ENCODE measurements at regions not wholly inside any gene's neighbourhood (a gene's known extent, or its start where the extent isn't known, plus 50 kb on each side); places are given as distances from the start of the nearest gene placed in this dataset.
"Not testable (repeated sequence)": the region's sequence is repeated elsewhere in the genome, so short reads cannot be mapped to it uniquely, and the experiment has no call there.

DNA sequence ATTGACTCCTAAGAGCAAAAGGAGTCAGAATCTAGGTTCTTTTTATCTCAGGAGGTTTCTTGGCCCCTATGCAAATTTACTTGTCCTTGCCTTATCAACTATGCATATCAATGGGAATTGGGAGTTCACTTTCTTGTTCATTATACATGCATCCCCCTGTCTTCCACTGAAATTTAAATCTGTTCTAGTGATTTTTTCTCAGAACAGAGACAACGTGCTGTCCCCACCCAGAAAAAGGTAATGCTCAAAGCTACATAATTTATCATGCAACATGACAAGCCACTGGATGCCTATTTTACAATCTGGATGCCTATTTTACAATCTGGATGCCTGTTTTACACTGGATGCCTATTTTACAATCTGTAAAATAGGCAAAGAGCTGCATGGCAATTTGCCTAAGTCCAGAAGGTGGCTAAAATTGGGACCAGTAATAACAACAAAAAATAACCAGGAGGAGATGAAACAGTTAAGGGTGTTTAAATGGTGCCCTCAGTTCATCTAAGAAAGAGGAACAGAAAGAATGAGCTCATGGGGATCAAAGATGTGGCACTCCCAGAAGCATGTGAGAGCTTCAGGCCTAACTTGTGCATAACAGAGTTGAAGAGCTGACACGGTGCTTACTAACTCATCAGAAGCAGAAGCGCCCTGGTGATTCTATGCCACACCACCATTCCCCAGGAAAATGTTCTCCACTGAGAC is 537.8 kb upstream of the BOD1L1 start:
- 70 to 76% (median 71%) methylated on average over 3 of the region's 3 CpGs for WGBS, 3 donors
- no peak overlapping the region for H3K27ac ChIP-seq (ENCODE audit: low read depth, low read length)

GRCh38 chr4:14167876-14168510 is 540.5 kb upstream of the BOD1L1 start:
- H3K27ac ChIP-seq (ENCODE audit: low read depth, low read length) = no peak overlapping the region
- 88 to 90% (median 89%) methylated on average over 8 of the region's 8 CpGs for WGBS, 3 donors

DNA sequence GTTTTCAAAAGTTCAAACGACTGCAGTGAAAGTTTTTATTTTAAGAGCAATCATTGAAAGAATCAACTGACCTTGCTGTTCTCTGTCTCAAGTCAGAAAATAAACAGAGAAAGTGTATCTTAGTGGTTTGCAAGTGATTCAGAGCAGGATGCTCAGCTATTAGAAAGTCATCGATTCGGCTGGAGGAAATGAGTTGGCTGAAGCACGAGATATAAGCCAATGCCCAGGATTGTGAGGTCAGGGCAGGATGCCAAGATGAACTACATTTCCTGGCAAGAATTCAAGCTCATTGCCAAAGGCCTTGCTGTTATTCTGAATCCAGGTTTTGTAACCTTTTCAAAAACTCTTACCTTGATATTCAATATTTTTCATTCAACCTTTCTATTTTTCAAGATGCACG is 541.4 kb upstream of the BOD1L1 start:
- H3K27ac ChIP-seq (ENCODE audit: low read depth, low read length) = no peak overlapping the region
- 14 to 26% (median 23%) methylated on average over 5 of the region's 5 CpGs for WGBS, 3 donors

- no peak overlapping the region for H3K27ac ChIP-seq (ENCODE audit: low read depth, low read length)
- 44 to 62% (median 49%) methylated on average over 2 of the region's 2 CpGs for WGBS, 3 donors
Measured at GRCh38 chr4:14169460-14169859, 541.9 kb upstream of the BOD1L1 start.

DNA sequence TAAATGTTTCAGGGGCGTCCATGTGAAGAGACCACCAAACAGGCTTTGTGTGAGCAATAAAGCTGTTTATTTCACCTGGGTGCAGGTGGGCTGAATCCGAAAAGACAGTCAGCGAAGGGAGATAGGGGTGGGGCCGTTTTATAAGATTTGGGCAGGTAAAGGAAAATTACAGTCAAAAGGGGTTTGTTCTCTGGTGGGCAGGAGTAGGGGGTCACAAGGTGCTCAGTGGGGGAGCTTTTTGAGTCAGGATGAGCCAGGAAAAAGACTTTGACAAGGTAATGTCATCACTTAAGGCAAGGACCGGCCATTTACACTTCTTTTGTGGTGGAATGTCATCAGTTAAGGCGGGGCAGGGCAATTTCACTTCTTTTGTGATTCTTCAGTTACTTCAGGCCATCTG is 542.4 kb upstream of the BOD1L1 start:
- H3K27ac ChIP-seq (ENCODE audit: low read depth, low read length) = not testable (repeated sequence)
- WGBS, 3 donors = 70 to 84% (median 83%) methylated on average over 6 of the region's 6 CpGs

- no peak overlapping the region for H3K27ac ChIP-seq (ENCODE audit: low read depth, low read length)
- 84 to 90% (median 88%) methylated on average over 3 of the region's 3 CpGs for WGBS, 3 donors
Measured at GRCh38 chr4:14176613-14177012, 549.1 kb upstream of the BOD1L1 start.

GRCh38 chr4:14177987-14178386 is 550.5 kb upstream of the BOD1L1 start:
- WGBS, 3 donors = 90 to 91% (median 91%) methylated on average over 3 of the region's 3 CpGs
- no peak overlapping the region for H3K27ac ChIP-seq (ENCODE audit: low read depth, low read length)

DNA sequence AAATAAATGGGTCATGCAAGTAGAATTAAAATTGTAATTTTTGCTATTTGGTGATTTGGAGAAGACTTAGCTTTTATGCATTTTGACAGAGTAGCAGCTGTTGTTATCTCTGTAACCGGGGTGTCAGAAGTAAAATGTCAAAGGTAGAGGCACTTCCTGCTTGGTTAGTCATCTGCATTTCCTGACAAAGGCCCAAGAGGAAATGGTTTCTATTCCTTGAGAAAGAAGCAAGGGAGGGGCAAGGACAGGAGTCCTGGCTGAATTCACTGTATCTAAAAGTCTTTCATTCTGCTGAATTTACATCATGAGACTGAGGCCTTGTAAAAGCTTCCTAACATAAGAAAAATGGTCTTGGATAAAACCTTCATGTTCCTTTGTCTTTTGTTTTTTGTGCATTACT is 550.9 kb upstream of the BOD1L1 start:
- no peak overlapping the region for H3K27ac ChIP-seq (ENCODE audit: low read depth, low read length)
- WGBS, 3 donors = 7 to 48% (median 24%) methylated on average over 1 of the region's 1 CpG

DNA sequence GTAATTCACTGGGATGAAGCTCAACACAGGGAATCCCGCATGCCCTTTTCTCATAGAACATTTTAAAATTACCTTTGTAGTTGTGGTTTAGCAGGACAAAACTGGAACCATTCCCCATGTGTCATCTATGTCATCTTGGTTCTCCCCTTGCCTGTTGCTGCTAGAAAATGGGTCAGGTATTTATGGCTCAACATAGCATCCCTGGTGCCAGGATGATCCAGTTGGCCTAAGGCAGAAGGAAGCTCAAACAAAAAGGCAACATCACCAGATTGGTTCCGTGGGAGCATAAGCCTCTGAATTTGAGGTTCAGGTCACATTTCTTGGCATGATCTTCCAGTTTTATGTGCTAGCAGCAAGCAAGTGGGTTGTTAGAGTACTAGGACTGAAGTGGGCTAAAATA is 552.6 kb upstream of the BOD1L1 start:
- H3K27ac ChIP-seq (ENCODE audit: low read depth, low read length) = no peak overlapping the region
- 81 to 92% (median 81%) methylated on average over 2 of the region's 2 CpGs for WGBS, 3 donors

DNA sequence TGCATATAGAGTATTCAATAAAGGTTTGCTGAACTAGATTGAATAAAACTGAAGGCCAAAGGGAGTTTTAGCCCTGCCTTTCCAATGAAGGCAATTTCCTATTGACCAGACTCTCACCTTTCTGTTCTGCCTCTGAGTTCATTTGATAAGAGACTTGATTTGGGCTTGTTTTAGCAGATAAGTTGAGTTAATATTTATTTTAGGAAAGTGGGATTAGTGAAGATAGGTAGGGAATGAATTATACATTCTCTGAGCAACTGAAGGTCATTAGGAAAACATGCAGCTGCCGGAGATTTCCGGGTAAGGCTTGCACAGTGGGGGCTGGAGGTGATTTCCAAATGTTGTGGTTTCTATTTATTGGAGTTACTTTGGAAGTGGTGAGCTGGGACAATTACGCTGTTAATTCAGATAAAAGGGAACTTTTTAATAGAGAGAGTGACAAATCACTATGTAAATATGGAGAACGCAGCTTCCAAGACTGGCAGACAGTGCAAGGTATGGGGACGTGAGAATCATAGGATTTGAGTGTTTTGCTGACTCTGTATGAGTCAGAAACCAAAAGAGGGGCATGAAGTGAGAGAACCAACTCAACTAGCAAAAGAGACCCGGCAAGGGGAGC is 553.6 kb upstream of the BOD1L1 start:
- WGBS, 3 donors = 31 to 75% (median 67%) methylated on average over 6 of the region's 6 CpGs
- no peak overlapping the region for H3K27ac ChIP-seq (ENCODE audit: low read depth, low read length)

DNA sequence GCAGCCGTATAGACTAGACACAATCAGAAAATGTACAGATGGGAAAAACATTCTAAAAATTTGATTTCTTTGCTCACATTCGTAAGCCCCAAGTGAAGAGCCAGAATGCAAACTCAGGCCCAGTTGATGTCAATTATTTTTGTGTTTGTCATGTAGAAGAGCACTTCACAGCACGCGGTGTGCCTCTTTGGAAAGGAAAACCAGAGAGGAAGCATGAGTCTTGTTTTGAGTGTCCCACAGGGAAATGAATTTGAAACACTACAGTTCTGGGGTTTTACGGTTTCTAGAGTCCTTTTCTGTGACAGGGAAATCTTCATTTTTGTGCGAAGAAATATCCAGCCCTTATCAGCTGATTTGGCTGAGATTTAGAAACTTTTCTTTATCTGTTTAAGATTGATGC is 554.6 kb upstream of the BOD1L1 start:
- 70 to 78% (median 77%) methylated on average over 6 of the region's 6 CpGs for WGBS, 3 donors
- H3K27ac ChIP-seq (ENCODE audit: low read depth, low read length) = no peak overlapping the region

- 17 to 67% (median 23%) methylated on average over 3 of the region's 3 CpGs for WGBS, 3 donors
- no peak overlapping the region for H3K27ac ChIP-seq (ENCODE audit: low read depth, low read length)
Measured at GRCh38 chr4:14184265-14184664, 556.7 kb upstream of the BOD1L1 start.

DNA sequence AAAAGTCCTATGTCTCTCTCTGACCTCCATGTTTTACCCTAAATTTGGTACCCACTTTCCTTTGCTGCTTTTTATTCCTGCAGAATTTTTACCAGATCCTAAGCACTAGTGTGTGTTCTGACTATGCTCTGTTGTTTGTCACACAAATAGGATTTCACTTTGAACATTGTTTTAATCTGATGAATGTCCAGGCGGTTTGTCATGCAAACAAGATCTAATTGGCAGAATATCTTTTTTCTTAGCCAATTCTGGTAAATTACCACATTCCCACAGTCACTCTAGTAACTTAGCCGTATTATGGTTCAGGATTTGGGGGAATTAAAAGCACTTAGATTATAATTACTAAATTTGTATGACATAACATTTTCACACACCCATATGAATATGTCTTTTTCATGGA is 557.2 kb upstream of the BOD1L1 start:
- no peak overlapping the region for H3K27ac ChIP-seq (ENCODE audit: low read depth, low read length)
- 77 to 89% (median 78%) methylated on average over 2 of the region's 2 CpGs for WGBS, 3 donors

DNA sequence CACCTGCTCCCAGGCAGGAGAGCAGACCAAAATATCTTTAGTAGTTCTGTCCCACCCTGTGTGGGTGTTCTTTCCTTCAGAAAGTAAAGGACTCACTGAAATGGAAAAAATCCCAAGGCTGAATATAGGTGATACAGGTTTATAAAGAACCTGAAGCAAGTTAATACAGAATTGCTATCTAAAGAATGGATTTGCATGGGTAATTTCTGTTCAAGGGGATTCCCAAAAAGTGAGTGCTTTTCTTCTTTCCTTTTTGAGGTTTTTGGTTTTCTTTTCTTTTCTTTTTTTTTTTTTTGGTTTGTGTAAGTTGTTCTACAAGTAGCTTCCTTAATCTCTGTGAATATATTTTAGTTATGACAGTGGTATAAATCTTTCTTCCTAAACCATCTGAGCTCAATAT is 560.7 kb upstream of the BOD1L1 start:
- no peak overlapping the region for H3K27ac ChIP-seq (ENCODE audit: low read depth, low read length)

GRCh38 chr4:14193601-14194000 is 566.1 kb upstream of the BOD1L1 start:
- WGBS, 3 donors = 78 to 80% (median 79%) methylated on average over 1 of the region's 1 CpG
- H3K27ac ChIP-seq (ENCODE audit: low read depth, low read length) = no peak overlapping the region

DNA sequence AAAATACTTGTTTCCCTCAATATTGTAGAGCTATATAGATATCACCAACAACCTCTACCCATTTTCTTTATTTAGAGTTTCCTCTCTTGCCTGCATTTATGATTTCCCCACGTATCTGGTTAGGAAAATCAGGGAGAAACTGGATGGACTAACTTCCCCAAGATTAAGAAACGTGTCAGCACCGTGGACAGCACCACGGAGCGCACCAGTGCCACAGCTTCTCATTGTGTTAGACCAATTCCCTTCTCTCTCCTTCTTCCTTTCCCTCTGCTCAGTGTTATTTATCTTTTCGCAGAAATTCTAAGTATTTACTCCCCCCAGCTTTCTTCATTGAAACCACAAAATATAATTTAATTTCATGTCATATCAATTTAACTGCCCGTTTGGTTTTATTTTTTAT is 568.6 kb upstream of the BOD1L1 start:
- no peak overlapping the region for H3K27ac ChIP-seq (ENCODE audit: low read depth, low read length)
- WGBS, 3 donors = 11 to 13% (median 12%) methylated on average over 7 of the region's 7 CpGs

GRCh38 chr4:14215116-14215770 is 587.7 kb upstream of the BOD1L1 start:
- 73 to 81% (median 78%) methylated on average over 6 of the region's 6 CpGs for WGBS, 3 donors
- no peak overlapping the region for H3K27ac ChIP-seq (ENCODE audit: low read depth, low read length)

- H3K27ac ChIP-seq (ENCODE audit: low read depth, low read length) = no peak overlapping the region
- 77 to 83% (median 83%) methylated on average over 3 of the region's 3 CpGs for WGBS, 3 donors
Measured at GRCh38 chr4:14217401-14217800, 589.9 kb upstream of the BOD1L1 start.

DNA sequence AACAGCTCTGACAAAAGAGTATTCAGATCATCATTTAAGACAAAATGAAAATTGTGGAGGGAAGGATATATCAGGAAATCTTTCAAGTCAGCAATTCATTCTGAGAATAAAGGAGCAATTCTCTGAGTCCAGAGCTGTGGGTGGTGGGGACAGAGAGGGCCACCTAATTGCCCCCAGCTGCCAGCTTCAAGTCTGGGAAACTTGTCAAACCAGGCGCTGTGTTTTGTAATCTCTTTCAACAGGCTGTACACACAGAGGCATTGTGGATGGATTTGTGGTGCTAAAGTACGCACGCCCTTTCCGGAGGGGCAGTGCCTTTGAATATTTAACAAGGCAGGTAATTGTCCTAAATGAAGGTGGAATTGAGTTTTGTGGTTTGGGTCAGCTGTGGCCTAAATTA is 591.1 kb upstream of the BOD1L1 start:
- WGBS, 3 donors = 58 to 91% (median 81%) methylated on average over 4 of the region's 4 CpGs
- H3K27ac ChIP-seq (ENCODE audit: low read depth, low read length) = no peak overlapping the region

All from adipose tissue (tissue), 3 donors.